Muscle of leg (tissue), 3 donors: ENCODE measurements at regions not wholly inside any gene's neighbourhood (a gene's known extent, or its start where the extent isn't known, plus 50 kb on each side); places are given as distances from the start of the nearest gene placed in this dataset.
A peak's percentile ranks its signal among the peaks of the same experiment; 100 is the strongest.

Source experiments
- DNase-seq: peaks from one replicate; pipeline ENCODE4 v3.0.0; 2013
- H3K27ac ChIP-seq: one replicate; pipeline ENCODE4 v1.5.1; 2013; ENCODE audit warnings: mild to moderate bottlenecking, low read length, control low read depth
- H3K27me3 ChIP-seq: one replicate; pipeline ENCODE4 v1.6.1; 2013; ENCODE audit warnings: low read length; ENCODE audit not compliant: control insufficient read depth, insufficient read depth
- H3K36me3 ChIP-seq: one replicate; pipeline ENCODE4 v1.6.1; 2013; ENCODE audit warnings: low read length; ENCODE audit not compliant: control insufficient read depth, insufficient read depth
- H3K4me1 ChIP-seq: one replicate; pipeline ENCODE4 v1.6.1; 2013; ENCODE audit warnings: low read length; ENCODE audit not compliant: control insufficient read depth, insufficient read depth
- H3K4me3 ChIP-seq: one replicate; pipeline ENCODE4 v1.5.1; 2013; ENCODE audit warnings: low read length, control low read depth
- H3K9me3 ChIP-seq: replicated peaks from 2 replicates; pipeline ENCODE4 v1.6.1; 2013; ENCODE audit warnings: low read depth, low read length; ENCODE audit not compliant: control insufficient read depth
- WGBS: methylation state at CpG from one replicate; pipeline ENCODE4 v1.1.5; 2013; ENCODE audit warnings: missing lambda C conversion rate; ENCODE audit not compliant: insufficient coverage; 5-methylcytosine and 5-hydroxymethylcytosine counted together

DNA sequence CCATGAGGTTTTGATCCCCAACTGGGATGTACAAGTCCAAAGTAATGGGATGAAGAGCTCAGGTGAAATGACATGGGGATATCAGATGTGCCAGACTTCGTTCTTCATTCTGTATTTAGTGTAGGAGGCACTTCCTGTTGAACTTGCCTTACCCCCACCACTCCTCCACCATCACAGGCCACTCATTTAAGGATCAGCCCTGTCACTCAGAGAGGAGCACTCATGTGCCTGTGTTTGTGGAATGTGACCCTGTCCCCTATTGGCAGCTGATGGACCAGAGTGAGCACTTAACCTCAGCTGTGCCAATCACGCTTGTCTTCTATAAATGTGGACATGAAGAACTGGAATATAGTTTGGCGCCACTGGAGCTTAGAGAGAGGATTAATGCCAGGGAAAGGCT lies 91.4 kb upstream of the CTTNBP2NL start:
- no peak overlapping the region for H3K27ac ChIP-seq
- H3K4me1 ChIP-seq = peaks cover 25% of the 10 kb centered on the region
- H3K36me3 ChIP-seq = no peaks in the 10 kb centered on the region
- WGBS = no CpG with 5 or more reads among the region's 3 CpGs
- no peak overlapping the region for H3K4me3 ChIP-seq
- no peaks in the 10 kb centered on the region for H3K9me3 ChIP-seq
- no peak for DNase-seq
- no peaks in the 10 kb centered on the region for H3K27me3 ChIP-seq

DNA sequence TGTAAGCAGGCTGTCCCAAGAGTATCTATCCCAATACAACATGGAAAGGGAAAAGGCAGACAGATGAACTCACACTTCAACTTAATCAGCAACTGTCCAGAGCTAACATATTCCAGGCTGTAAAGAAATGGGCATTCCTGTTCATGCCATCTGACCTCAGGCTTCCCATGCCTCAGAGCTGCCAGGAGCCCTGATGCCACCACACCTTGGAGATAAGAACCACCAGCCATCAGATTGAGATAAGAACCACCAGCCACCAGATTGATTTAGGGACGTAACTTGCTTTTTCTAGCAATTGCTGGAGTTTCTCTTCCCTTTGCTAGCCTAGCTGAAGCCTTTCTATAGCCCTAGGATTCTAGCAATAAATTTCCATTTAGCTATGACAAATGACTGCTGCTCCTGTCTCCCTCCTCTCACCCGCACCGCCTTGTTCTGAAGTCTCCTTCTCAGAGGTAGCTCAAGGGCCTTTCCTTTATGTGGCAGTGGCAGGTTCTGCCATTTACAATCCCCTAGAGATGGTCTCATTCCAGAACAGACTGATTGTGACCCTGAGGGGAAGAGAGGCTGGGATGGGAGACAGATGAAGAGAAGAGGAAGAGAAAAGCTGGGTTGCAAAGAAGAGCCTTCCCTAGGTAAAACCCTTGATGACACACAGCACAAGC lies 88.0 kb upstream of the CTTNBP2NL start:
- Histone ChIP-seq H3K4me3 (no peak overlapping the region), H3K27ac (no peak overlapping the region), H3K9me3 (no peaks in the 10 kb centered on the region), H3K4me1 (peaks cover 38% of the 10 kb centered on the region), H3K36me3 (no peaks in the 10 kb centered on the region), H3K27me3 (peaks cover 2% of the 10 kb centered on the region)
- no peak for DNase-seq
- 40% methylated on average over 1 of the region's 3 CpGs for WGBS

DNA sequence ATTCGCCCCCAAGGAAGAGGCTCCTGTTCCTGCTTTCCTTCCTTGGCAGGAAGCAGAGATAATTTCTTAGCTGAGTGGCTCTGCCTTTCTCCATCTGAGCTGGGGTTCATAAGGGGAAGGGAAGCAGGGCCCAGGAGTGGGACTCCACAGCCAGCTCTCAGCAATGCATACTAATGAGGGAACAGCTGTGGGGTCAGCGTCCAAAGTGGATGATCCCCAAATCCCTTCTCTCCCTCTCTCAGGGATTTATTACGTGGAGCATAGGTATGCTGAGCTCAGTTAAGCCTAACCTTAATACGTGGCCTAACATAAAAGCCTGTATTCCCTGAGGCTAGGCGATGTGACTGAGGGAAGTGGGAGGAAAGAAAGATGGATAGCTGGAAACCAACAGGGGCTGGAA lies 87.3 kb upstream of the CTTNBP2NL start:
- no peaks in the 10 kb centered on the region for H3K9me3 ChIP-seq
- peak overlapping the region; percentile 35 for H3K27ac ChIP-seq
- H3K27me3 ChIP-seq = peaks cover 2% of the 10 kb centered on the region
- peaks cover 45% of the 10 kb centered on the region for H3K4me1 ChIP-seq
- H3K4me3 ChIP-seq = no peak overlapping the region
- no peaks in the 10 kb centered on the region for H3K36me3 ChIP-seq
- WGBS = no CpG with 5 or more reads among the region's 5 CpGs
- peak; percentile 76 for DNase-seq

DNA sequence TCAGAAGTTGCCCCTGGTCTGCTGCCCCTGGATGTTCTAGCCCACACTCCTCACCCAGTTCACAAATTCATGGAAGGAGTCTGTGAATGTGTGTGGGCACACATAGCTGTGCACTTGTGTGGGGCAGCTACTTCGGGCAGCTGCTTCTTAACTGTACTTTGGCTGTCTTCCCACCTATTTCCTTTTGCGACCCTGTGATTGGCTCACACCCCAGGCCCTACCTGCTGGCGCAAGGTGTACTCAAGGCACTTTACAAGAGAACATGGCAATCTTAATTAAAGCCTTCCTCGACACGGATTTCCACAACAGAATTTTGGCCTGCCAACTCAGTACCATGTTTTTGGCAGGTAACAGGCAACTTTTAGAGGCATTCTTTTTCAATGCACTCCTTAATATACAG lies 86.5 kb upstream of the CTTNBP2NL start:
- DNase-seq = no peak
- 67% methylated on average over 5 of the region's 5 CpGs for WGBS
- H3K4me1 ChIP-seq = peaks cover 45% of the 10 kb centered on the region
- H3K4me3 ChIP-seq = no peak overlapping the region
- peaks cover 2% of the 10 kb centered on the region for H3K27me3 ChIP-seq
- H3K36me3 ChIP-seq = no peaks in the 10 kb centered on the region
- H3K9me3 ChIP-seq = no peaks in the 10 kb centered on the region
- H3K27ac ChIP-seq = no peak overlapping the region

DNA sequence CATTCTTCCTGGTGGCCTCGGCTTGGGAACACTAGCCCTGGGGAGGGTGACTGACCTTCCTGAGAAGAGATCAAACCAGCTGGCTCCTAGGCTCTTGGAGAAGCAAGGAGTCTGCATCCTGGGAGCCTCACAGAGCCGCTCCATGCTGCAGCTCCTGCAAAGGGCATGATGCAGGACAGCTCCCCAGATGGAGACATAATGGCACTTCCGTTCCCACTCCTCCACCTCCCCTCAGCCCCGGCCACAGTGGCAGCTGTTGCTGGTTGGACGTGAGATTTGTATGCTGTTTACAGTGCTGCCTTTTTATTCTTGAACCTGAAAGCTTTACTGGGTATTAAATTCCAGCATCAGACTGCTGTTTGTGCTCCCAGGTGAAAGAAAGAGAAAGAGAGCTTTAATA lies 83.7 kb upstream of the CTTNBP2NL start:
- peak; percentile 54 for DNase-seq
- H3K4me1 ChIP-seq = peaks cover 55% of the 10 kb centered on the region
- H3K27ac ChIP-seq = no peak overlapping the region
- no peak overlapping the region for H3K4me3 ChIP-seq
- H3K27me3 ChIP-seq = peaks cover 2% of the 10 kb centered on the region
- WGBS = 67% methylated on average over 1 of the region's 5 CpGs
- no peaks in the 10 kb centered on the region for H3K36me3 ChIP-seq
- no peaks in the 10 kb centered on the region for H3K9me3 ChIP-seq

DNA sequence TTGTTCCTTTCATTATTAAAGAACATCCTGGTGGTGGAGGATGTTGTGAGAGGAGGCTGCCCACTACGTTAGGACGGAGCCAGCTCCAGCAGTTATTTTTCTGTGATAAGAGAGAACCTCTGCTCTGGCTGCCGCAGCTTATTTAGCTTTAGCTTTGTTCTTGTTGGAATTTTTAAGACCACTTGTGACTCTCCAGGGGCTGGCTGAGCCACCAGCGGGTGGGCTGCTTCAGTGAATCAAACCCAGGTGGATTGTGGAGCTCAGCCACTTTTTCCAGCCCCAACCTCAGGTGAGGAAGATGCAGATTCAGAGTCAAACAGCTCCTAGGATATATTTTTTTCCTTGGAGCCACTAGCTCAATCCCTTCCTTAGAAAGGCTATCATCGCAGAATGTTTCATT lies 83.1 kb upstream of the CTTNBP2NL start:
- Histone ChIP-seq H3K4me3 (no peak overlapping the region), H3K9me3 (no peaks in the 10 kb centered on the region), H3K27me3 (peaks cover 2% of the 10 kb centered on the region), H3K36me3 (no peaks in the 10 kb centered on the region), H3K4me1 (peaks cover 59% of the 10 kb centered on the region), H3K27ac (peak overlapping the region; percentile 29)
- DNase-seq = no peak
- WGBS = 31% methylated on average over 3 of the region's 5 CpGs

DNA sequence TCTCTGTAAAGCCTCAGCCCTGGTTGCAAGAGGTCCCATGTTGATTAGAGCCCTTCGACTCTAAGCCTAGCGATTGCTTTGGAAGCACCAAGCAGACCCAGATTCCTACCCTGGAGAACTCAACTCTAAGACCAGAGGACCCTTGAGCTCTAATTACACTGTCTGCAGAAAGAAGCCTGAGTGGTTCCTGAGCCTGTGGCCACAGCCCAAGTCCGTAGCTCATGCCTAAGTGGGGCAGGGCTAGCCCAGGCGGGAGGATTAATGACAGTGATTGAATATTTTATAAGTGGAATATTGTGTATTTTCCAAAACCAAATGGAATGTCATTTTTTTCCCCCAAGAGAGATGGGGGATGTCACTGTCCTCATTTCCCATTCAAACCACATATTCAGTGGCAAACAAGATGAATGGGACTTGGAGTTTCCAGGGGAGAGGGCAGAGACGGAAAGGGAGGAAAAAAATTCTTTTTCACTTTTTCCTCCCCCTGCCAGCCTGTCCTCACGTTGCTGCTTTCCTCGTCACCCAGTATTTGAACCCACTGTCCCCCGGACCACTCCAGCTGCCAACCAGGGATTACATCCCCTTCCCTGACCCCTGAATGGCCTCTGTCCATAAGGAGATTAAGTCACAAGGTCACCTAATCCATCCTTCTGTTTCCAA lies 79.6 kb upstream of the CTTNBP2NL start:
- Histone ChIP-seq H3K36me3 (no peaks in the 10 kb centered on the region), H3K27me3 (peaks cover 2% of the 10 kb centered on the region), H3K4me3 (no peak overlapping the region), H3K4me1 (peaks cover 48% of the 10 kb centered on the region), H3K9me3 (no peaks in the 10 kb centered on the region), H3K27ac (no peak overlapping the region)
- DNase-seq = no peak
- 73% methylated on average over 5 of the region's 8 CpGs for WGBS

DNA sequence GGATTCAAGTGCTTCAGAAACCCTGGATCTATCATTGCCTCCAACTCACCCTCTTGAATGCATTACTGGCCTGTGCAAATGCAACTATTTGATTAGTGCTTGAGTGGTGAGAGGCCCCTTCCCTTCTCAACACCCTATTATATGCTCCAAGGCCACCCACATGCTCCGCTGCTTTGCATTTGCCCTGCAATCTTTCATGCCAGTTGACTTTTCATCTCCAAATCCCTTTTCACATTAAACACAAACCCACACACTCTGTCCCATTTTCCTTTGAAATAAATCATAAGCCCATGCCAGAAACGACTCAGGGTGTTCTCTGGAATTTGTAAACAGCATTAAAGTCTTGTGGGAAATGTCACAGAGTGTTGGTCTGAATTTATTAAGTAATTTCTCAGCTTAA lies 78.9 kb upstream of the CTTNBP2NL start:
- WGBS = no CpG with 5 or more reads among the region's 2 CpGs
- Histone ChIP-seq H3K4me1 (peaks cover 45% of the 10 kb centered on the region), H3K27ac (peak overlapping the region; percentile 51), H3K27me3 (peaks cover 2% of the 10 kb centered on the region), H3K4me3 (no peak overlapping the region), H3K36me3 (no peaks in the 10 kb centered on the region), H3K9me3 (no peaks in the 10 kb centered on the region)
- DNase-seq = peak; percentile 33

DNA sequence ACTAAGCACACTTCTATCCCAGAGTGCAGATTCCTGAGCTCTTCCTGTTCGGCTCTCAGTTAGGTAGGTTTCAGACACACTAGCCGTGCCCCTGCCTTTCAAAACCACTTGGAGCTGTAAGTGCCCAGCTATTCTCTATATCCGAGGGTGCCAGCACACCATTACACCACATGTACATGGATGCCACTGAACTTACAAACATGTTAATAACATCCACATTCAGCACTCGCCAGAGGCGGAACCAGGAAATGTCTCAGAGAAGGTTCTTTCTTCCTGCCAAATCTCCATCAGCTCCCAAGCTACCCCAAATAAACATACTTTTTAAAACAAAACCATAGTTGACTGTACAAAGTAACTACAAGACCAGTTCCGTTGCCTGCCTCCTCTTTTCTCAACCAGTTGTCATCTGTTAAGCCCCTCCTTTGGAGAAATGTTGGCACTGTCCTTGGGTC lies 78.4 kb upstream of the CTTNBP2NL start:
- H3K36me3 ChIP-seq = no peaks in the 10 kb centered on the region
- DNase-seq = peak; percentile 53
- H3K27me3 ChIP-seq = peaks cover 2% of the 10 kb centered on the region
- WGBS = 49% methylated on average over 5 of the region's 6 CpGs
- peak overlapping the region; percentile 51 for H3K27ac ChIP-seq
- no peaks in the 10 kb centered on the region for H3K9me3 ChIP-seq
- peaks cover 43% of the 10 kb centered on the region for H3K4me1 ChIP-seq
- no peak overlapping the region for H3K4me3 ChIP-seq

DNA sequence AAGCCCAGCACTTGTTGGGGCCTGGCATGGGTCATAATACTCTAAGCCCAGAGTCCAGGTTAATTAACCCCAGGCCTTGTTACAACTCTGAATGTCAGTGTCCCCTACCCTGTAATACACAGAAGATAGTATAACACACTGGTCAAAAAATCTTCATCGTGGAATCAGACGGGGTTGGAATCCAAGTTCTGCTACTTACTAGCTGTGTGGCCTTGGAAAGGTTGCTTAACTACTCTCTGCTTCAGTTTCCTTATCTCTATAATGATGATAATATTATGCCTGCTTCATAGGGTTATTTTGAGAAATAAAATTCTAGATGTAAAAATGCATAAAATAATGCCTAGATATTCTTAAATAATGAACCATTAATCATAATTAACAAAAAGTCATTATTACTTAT lies 77.8 kb upstream of the CTTNBP2NL start:
- DNase-seq = no peak
- WGBS = no CpG with 5 or more reads among the region's 2 CpGs
- H3K9me3 ChIP-seq = no peaks in the 10 kb centered on the region
- H3K36me3 ChIP-seq = no peaks in the 10 kb centered on the region
- peak overlapping the region; percentile 51 for H3K27ac ChIP-seq
- peaks cover 38% of the 10 kb centered on the region for H3K4me1 ChIP-seq
- no peak overlapping the region for H3K4me3 ChIP-seq
- no peaks in the 10 kb centered on the region for H3K27me3 ChIP-seq
